ENCODE measurements at regions not wholly inside any gene's neighbourhood (a gene's known extent, or its start where the extent isn't known, plus 50 kb on each side); places are given as distances from the start of the nearest gene placed in this dataset.

DNA sequence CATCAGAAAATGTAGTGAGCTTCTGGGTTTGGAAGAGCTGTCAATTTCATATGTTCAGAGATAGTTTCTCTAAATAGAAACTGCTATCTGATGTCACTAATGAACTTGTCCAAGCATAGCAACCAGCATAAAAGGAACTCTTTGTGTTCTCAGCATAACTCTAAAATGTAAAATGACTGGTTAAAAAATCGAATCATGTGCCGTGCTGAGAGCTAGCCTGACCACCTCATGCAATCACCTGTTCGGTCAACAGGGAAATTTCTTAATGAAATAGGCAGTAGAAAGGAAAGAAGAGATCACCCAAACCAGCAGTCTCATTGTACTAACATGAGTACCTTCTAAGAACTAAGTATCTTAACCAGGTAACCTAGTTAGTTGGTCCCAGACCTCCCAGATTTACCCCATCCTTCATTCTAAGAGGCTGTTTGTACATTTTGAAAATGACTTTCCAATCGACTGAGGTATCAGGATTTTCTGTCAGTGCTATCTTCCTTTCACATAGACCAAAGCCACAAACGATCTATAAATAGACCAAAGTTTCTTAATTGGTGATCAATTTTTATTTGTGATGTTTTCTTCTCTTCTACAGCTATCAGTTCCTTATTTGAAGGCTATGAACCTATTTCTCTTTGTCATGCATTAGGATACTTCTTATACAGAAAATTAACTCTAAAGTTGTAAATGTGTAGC, 147.3 kb downstream of the TLR5 start:
- TF ChIP-seq CTCF (IDR thresholded peaks at IDR 0.05) (no peak), POLR2A (IDR thresholded peaks at IDR 0.05) (no peak)

Data from thyroid gland (tissue), 4 donors.